ENCODE measurements at regions not wholly inside any gene's neighbourhood (a gene's known extent, or its start where the extent isn't known, plus 50 kb on each side); places are given as distances from the start of the nearest gene placed in this dataset.

DNA sequence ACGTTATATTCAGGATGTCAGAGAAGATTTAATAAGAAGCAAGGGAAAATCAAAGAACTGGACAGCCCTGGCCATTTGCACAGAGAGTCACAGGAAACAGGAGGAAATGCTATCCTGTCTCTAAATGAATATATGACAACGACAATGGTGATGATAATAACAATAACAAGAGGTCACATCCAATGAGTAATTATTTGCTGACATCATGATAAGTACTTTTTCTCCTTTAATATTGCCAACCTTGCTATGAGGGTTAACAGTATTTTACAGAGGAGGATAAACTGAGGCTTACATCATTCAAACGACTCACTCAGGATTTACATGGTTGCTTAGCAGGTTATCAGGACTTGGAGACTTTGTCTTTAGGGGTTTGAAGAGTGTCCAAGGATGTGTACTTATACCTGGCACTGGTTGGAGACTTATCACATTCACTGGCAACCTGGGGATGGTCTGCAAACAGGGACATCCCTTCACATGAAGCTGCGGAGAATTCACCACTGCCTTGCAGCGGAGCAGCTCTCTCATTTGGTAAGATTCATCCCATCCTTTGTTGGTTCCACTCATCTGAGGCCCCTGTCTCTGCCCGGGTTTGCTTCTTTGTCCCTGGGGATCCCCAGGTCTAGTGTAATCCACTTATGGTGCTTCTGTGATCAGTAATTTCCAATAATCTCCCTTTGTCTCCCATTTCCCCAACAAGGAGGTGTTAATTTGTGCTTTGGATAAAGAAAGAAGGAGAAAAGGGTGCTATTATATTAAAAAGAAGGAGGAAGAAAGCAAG, 637.8 kb downstream of the BCL11B start:
- ChIA-PET POLR2A (no interaction called here), CTCF (no interaction called here)
- H3K4me3 ChIP-seq (ENCODE audit: low read depth, low read length) = no peak overlapping the region
- no peak overlapping the region for H3K27ac ChIP-seq (ENCODE audit: low read depth, low read length)
- no peak for DNase-seq (ENCODE audit: low read depth, low spot score)
- H3K27me3 ChIP-seq (ENCODE audit: control insufficient read depth, insufficient read depth, low read length) = no peaks in the 10 kb centered on the region
- H3K9me3 ChIP-seq (ENCODE audit: control insufficient read depth, insufficient read depth, low read length) = peaks cover 36% of the 10 kb centered on the region; the same call in 1 of the 2 replicates
- TF ChIP-seq, protein P1, sequence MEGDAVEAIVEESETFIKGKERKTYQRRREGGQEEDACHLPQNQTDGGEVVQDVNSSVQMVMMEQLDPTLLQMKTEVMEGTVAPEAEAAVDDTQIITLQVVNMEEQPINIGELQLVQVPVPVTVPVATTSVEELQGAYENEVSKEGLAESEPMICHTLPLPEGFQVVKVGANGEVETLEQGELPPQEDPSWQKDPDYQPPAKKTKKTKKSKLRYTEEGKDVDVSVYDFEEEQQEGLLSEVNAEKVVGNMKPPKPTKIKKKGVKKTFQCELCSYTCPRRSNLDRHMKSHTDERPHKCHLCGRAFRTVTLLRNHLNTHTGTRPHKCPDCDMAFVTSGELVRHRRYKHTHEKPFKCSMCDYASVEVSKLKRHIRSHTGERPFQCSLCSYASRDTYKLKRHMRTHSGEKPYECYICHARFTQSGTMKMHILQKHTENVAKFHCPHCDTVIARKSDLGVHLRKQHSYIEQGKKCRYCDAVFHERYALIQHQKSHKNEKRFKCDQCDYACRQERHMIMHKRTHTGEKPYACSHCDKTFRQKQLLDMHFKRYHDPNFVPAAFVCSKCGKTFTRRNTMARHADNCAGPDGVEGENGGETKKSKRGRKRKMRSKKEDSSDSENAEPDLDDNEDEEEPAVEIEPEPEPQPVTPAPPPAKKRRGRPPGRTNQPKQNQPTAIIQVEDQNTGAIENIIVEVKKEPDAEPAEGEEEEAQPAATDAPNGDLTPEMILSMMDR (IDR thresholded peaks at IDR 0.05; ENCODE audit: low read depth, low read length) = no peak

DNA sequence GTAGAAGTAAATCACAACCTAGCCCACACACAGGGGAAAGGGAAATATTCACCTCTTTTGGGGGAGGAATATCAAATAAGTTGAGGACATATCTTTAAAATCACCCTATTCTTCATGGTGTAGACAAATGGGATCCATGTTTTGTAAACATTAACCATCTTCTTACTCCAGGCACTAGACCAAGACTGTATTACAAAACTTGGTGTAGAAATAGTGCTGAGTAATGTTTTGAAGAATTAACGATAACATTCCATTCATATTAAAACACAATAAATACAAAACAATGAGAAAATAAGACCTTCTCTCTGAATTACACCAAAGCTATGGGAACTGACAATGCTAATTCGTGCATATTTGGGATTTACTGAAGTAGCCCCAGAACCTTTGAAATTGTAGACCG, 633.6 kb downstream of the BCL11B start:
- Histone ChIP-seq H3K9me3 (ENCODE audit: control insufficient read depth, insufficient read depth, low read length) (peaks cover 21% of the 10 kb centered on the region; the same call in 1 of the 2 replicates), H3K27ac (ENCODE audit: low read depth, low read length) (no peak overlapping the region), H3K4me3 (ENCODE audit: low read depth, low read length) (no peak overlapping the region), H3K27me3 (ENCODE audit: control insufficient read depth, insufficient read depth, low read length) (no peaks in the 10 kb centered on the region)
- TF ChIP-seq, protein P1 (IDR thresholded peaks at IDR 0.05; ENCODE audit: low read depth, low read length) = no peak
- CTCF ChIA-PET = no interaction called here
- no peak for DNase-seq (ENCODE audit: low read depth, low spot score)
- POLR2A ChIA-PET = no interaction called here

DNA sequence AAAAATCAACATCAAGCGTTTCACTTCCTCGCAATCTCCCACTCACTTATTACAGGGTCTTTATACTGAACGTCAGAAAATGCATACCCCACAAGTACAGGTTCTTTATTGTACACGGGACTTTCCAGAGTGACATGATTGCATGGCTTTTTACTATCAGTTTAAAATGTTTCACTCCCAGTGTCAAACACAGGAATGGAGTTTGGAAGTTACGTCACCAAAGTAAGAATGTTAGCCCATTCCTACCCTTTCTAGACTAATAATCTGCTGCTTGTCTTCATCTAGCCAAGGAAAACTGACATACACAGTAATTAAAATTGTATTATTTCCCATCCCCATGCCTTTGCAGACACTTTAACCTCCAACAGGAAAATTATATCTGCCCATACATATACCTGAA, 624.2 kb downstream of the BCL11B start:
- TF ChIP-seq, protein P1 (IDR thresholded peaks at IDR 0.05; ENCODE audit: low read depth, low read length) = no peak
- CTCF ChIA-PET = no interaction called here
- POLR2A ChIA-PET = no interaction called here
- Histone ChIP-seq H3K4me3 (ENCODE audit: low read depth, low read length) (no peak overlapping the region), H3K27me3 (ENCODE audit: control insufficient read depth, insufficient read depth, low read length) (no peaks in the 10 kb centered on the region), H3K27ac (ENCODE audit: low read depth, low read length) (no peak overlapping the region), H3K9me3 (ENCODE audit: control insufficient read depth, insufficient read depth, low read length) (peaks cover 11% of the 10 kb centered on the region; the same call in 1 of the 2 replicates)
- DNase-seq (ENCODE audit: low read depth, low spot score) = no peak

DNA sequence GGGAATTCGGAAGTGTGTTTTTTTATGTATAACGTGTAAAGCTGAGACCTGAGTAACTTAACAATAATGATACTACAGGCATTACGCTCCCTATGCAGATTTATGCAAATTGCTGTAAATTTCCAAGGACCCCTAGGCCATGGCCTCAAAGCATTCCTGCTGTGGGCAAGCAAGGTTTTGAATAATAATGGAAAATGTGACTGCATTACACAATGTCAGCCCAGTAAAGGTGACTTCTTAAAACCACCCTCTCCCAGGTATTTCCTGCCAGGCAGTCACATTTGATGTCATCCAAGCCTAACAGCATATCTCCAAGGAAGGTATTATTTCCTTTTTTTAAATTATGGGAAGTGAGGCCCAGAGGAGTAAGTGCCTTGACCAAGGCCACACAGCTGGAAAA, 621.0 kb downstream of the BCL11B start:
- Histone ChIP-seq H3K27me3 (ENCODE audit: control insufficient read depth, insufficient read depth, low read length) (no peaks in the 10 kb centered on the region), H3K27ac (ENCODE audit: low read depth, low read length) (no peak overlapping the region), H3K9me3 (ENCODE audit: control insufficient read depth, insufficient read depth, low read length) (peaks cover 22% of the 10 kb centered on the region; the same call in 1 of the 2 replicates), H3K4me3 (ENCODE audit: low read depth, low read length) (no peak overlapping the region)
- ChIA-PET CTCF (no interaction called here), POLR2A (no interaction called here)
- no peak for DNase-seq (ENCODE audit: low read depth, low spot score)
- TF ChIP-seq, protein P1 (IDR thresholded peaks at IDR 0.05; ENCODE audit: low read depth, low read length) = no peak

DNA sequence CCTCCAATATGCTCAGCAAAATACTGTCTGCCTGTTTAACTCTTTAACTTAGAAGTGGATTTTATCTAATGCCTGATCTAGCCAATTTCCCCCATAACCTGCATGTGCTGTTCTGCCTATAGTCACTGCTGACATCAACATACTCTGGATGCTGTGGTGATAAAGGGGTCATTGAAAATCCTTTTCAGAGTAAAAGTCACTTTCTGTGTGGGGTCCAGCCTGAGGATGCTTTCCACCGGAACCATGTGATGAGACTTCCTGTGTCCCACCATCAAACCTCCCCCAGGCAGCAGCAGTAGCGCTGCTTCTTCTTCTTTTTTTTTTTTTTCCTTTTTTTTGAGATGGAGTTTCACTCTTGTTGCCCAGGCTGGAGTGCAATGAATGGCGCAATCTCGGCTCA, 607.0 kb downstream of the BCL11B start:
- no peak overlapping the region for H3K4me3 ChIP-seq (ENCODE audit: low read depth, low read length)
- no peak overlapping the region for H3K27ac ChIP-seq (ENCODE audit: low read depth, low read length)
- POLR2A ChIA-PET = no interaction called here
- no peak for DNase-seq (ENCODE audit: low read depth, low spot score)
- H3K9me3 ChIP-seq (ENCODE audit: control insufficient read depth, insufficient read depth, low read length) = peaks cover 10% of the 10 kb centered on the region
- CTCF ChIA-PET = no interaction called here
- no peaks in the 10 kb centered on the region for H3K27me3 ChIP-seq (ENCODE audit: control insufficient read depth, insufficient read depth, low read length)
- TF ChIP-seq, protein P1 (IDR thresholded peaks at IDR 0.05; ENCODE audit: low read depth, low read length) = no peak

Measured in AG04450 (cell line).